K562 (cell line): ENCODE measurements at regions not wholly inside any gene's neighbourhood (a gene's known extent, or its start where the extent isn't known, plus 50 kb on each side); places are given as distances from the start of the nearest gene placed in this dataset.

ENCODE experiments used
- ATAC-seq: fragments of 200-7000 bp; cut with Tn5 transposase; 3 replicates; pipeline ENCODE4 v1.9.1; 2020; ENCODE audit warnings: moderate library complexity
- BruUV-seq: library from RNA; stranded (reverse); fragments of 400-500 nt; replicated peaks from 2 replicates; lab custom pipeline; 2021; lab: Mats Ljungman, UMichigan
- CTCF ChIA-PET: fragments of 300-600 bp; formaldehyde crosslinking; extraction: SDS; loops from one replicate; lab custom pipeline; 2021; ENCODE audit warnings: low intra/inter-chr PET ratio; lab: Yijun Ruan, JAX
- POLR2A ChIA-PET: fragments of 300-600, 350-650 bp; sonication (Branson Sonifier 250); formaldehyde crosslinking; extraction: SDS; loops from one replicate; lab custom pipeline; 2021; ENCODE audit warnings: antibody characterized with exemption, inconsistent platforms; lab: Yijun Ruan, JAX
- DNase-seq, 4 experiments: peaks; one replicate each; pipeline versions ENCODE4 v3.0.0 to v3.0.0-alpha.2; 2011 to 2018; ENCODE audit warnings: low spot score in 3 of 4, mixed read lengths in 3 of 4; ENCODE audit errors: extremely low read depth in 1 of 4
- FAIRE-seq: peaks from 2 replicates; lab custom pipeline; 2011; peaks lifted over from hg19 to GRCh38; lab: Jason Lieb, UNC
- H2AFZ ChIP-seq: 2 replicates; pipeline ENCODE4 v1.6.0; 2011; ENCODE audit warnings: low read depth, low read length, control low read depth, inconsistent platforms
- H3K27ac ChIP-seq: fragments of 200-600 bp; 3 replicates; pipeline ENCODE4 v1.8.0; 2011; ENCODE audit warnings: low read depth, mild to moderate bottlenecking, control low read depth, inconsistent platforms, low read length, moderate library complexity, mixed read lengths; ENCODE audit errors: extremely low read depth
- H3K27me3 ChIP-seq, 2 experiments: fragments of 300-600 bp in 1 of 2; 2 replicates in 1 of 2; 3 replicates in 1 of 2; pipeline versions ENCODE4 v1.6.0 to v1.8.0; 2011; ENCODE audit warnings: inconsistent platforms in 2 of 2, low read length in 2 of 2, mild to moderate bottlenecking in 1 of 2, mixed read lengths in 1 of 2, moderate library complexity in 1 of 2; ENCODE audit not compliant: control insufficient read depth in 2 of 2, insufficient read depth in 2 of 2
- H3K36me3 ChIP-seq: fragments of 300-600 bp; 3 replicates; pipeline ENCODE4 v1.8.0; 2011; ENCODE audit warnings: mild to moderate bottlenecking, low read length, inconsistent platforms; ENCODE audit not compliant: control insufficient read depth, insufficient read depth
- H3K4me1 ChIP-seq, 2 experiments: fragments of 200-600 bp in 1 of 2; replicated peaks in 1 of 2; 2 replicates in 1 of 2; 3 replicates in 1 of 2; pipeline versions ENCODE4 v1.5.1 to v1.8.0; 2011; ENCODE audit warnings: inconsistent platforms in 2 of 2, low read length in 2 of 2, mild to moderate bottlenecking in 1 of 2, mixed read lengths in 1 of 2, moderate library complexity in 1 of 2; ENCODE audit not compliant: control insufficient read depth in 2 of 2, insufficient read depth in 2 of 2
- H3K4me2 ChIP-seq: 2 replicates; pipeline ENCODE4 v1.6.1; 2011; ENCODE audit warnings: low read length, control low read depth, inconsistent platforms, mixed read lengths; ENCODE audit not compliant: insufficient read depth
- H3K4me3 ChIP-seq: fragments of 200-600 bp; sonication (generic), shearing (Covaris generic); 2 replicates; pipeline ENCODE4 v1.5.1; 2016; ENCODE audit warnings: control low read depth, inconsistent platforms
- H3K79me2 ChIP-seq: fragments of 200-600 bp; 3 replicates; pipeline ENCODE4 v1.8.0; 2011; ENCODE audit warnings: low read length, inconsistent platforms; ENCODE audit not compliant: control insufficient read depth, insufficient read depth
- H3K9ac ChIP-seq, 2 experiments: 2 replicates each; pipeline versions ENCODE4 v1.6.0 to v1.6.1; 2011; ENCODE audit warnings: low read depth in 2 of 2, low read length in 2 of 2, control low read depth in 1 of 2, inconsistent platforms in 1 of 2, mild to moderate bottlenecking in 1 of 2, mixed read lengths in 1 of 2; ENCODE audit not compliant: insufficient read depth in 1 of 2
- H3K9me1 ChIP-seq: one replicate; pipeline ENCODE4 v1.6.0; 2011; ENCODE audit warnings: inconsistent platforms, mild to moderate bottlenecking, low read length, moderate library complexity; ENCODE audit not compliant: control insufficient read depth, insufficient read depth
- H3K9me3 ChIP-seq: replicated peaks from 2 replicates; pipeline ENCODE4 v1.5.1; 2011; ENCODE audit warnings: low read depth, low read length, inconsistent platforms; ENCODE audit not compliant: control insufficient read depth, insufficient read depth
- H4K20me1 ChIP-seq: replicated peaks from 2 replicates; pipeline ENCODE4 v1.6.1; 2011; ENCODE audit warnings: low read length, inconsistent platforms, mixed read lengths; ENCODE audit not compliant: control insufficient read depth, insufficient read depth
- GABPB1 ChIP-seq: sonication (generic); formaldehyde crosslinking; IDR thresholded peaks from 2 replicates; pipeline ENCODE4 v1.8.0; 2022; ENCODE audit warnings: mild to moderate bottlenecking, missing genetic modification reagents
- HDAC1 ChIP-seq, 2 experiments: fragments of 450-650 bp; IDR thresholded peaks; 2 replicates each; pipeline ENCODE4 v1.6.1; 2016 to 2017; ENCODE audit warnings: inconsistent platforms in 1 of 2, mild to moderate bottlenecking in 1 of 2, moderate library complexity in 1 of 2
- HNRNPL ChIP-seq: fragments of 200-400 bp; formaldehyde crosslinking; IDR thresholded peaks from 2 replicates; pipeline ENCODE4 v1.6.1; 2017; ENCODE audit warnings: low read depth, mild to moderate bottlenecking, low read length
- JUNB ChIP-seq: fragments of 450-650 bp; formaldehyde crosslinking; conservative IDR thresholded peaks from 2 replicates; pipeline ENCODE4 v1.4.0; 2020; ENCODE audit warnings: mild to moderate bottlenecking
- NCOR1 ChIP-seq: fragments of 450-650 bp; IDR thresholded peaks from 2 replicates; pipeline ENCODE4 v1.6.1; 2016; ENCODE audit warnings: mild to moderate bottlenecking, moderate library complexity
- ZNF184 ChIP-seq: sonication (generic); formaldehyde crosslinking; IDR thresholded peaks from 2 replicates; pipeline ENCODE4 v1.5.0; 2020; ENCODE audit warnings: missing genetic modification reagents
- ZNF561 ChIP-seq: fragments of 450-650 bp; formaldehyde crosslinking; conservative IDR thresholded peaks from 2 replicates; pipeline ENCODE4 v1.4.0; 2020; ENCODE audit warnings: mild to moderate bottlenecking, moderate library complexity
- WGBS: fragments of 100-300 bp; shearing (Covaris generic); methylation state at CpG from one replicate; pipeline ENCODE4 v1.1.6; 2016; ENCODE audit warnings: low coverage, mixed read lengths; ENCODE audit not compliant: insufficient coverage; ENCODE audit errors: missing lambda C conversion rate; 5-methylcytosine and 5-hydroxymethylcytosine counted together
- in situ Hi-C: fragments of 300-500 bp; cut with MboI; formaldehyde crosslinking; loops from 4 replicates; pipeline ENCODE4 v1.15.0; 2018; ENCODE audit warnings: inconsistent platforms, mixed read lengths
- intact Hi-C: fragments of 100-400 bp; cut with micrococcal nuclease; formaldehyde crosslinking; loops from 2 replicates; pipeline ENCODE4 v1.14.2; 2022
- TF ChIP-seq, protein P1 (sequence below), 2 experiments: fragments of 450-650 bp; IDR thresholded peaks; 2 replicates each; pipeline ENCODE4 v1.6.1; 2016; ENCODE audit warnings: mild to moderate bottlenecking in 2 of 2, borderline replicate concordance in 1 of 2, low read depth in 1 of 2, moderate library complexity in 1 of 2
- TF ChIP-seq, protein P2 (sequence below): fragments of 450-650 bp; IDR thresholded peaks from one replicate; pipeline ENCODE4 v1.6.1; 2018; ENCODE audit warnings: mild to moderate bottlenecking, moderate library complexity; ENCODE audit not compliant: partially characterized antibody
- TF ChIP-seq, protein P3 (sequence below): sonication (generic); formaldehyde crosslinking; IDR thresholded peaks from 2 replicates; pipeline ENCODE4 v1.9.0; 2022; ENCODE audit warnings: mild to moderate bottlenecking, missing genetic modification reagents
- TF ChIP-seq, protein P4 (sequence below): fragments of 250-450 bp; sonication (Bioruptor Pico); IDR thresholded peaks from 2 replicates; pipeline ENCODE4 v1.5.0; 2020; ENCODE audit warnings: mild to moderate bottlenecking

DNA sequence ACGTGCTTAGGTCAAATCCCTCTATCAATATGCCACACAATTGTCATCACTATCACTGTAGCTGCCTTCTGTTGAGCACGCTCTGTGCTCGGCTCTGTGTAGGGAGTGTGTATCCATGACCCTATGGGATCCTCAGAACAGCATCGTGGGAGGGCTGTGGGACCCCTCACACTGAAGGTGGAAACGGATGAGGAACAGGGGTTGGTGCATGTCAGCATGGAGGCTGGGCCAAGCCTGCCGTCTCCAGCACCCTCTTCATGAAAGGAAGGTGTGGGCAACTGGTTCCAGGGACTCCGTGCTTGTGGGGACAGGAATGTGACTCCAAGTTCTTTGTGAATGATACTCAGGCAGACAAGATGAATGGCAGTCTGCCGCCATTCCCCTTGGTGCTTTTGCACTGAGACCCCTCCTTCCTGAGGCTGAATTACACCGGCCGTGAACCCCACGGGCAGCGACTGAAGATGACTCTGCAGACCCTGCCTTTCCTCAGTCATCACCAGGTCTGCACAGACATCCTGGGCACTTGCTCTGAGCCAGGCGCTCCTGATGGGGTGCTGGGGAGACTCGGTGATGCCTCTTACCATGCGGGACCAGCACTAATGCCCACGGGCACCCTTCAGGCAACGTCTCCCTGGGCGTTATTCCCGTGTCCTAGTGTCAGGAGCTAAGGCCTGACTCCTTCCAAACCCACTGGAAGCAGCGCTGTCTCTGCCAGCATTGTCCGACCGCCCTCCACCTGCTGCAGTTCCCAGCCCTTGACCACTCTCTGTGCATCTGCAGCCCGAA is 495.2 kb downstream of the TCERG1L start:
- H3K4me1 ChIP-seq, result no peaks in the 10 kb centered on the region
- H3K27me3 ChIP-seq, result no peaks in the 10 kb centered on the region
- no peak overlapping the region for H3K27ac ChIP-seq
- WGBS, result 2% methylated on average over 16 of the region's 23 CpGs
- H3K4me3 ChIP-seq, result no peak overlapping the region
- H3K36me3 ChIP-seq, result no peaks in the 10 kb centered on the region
- ChIA-PET POLR2A (no interaction called here), CTCF (no interaction called here)
- no peak for FAIRE-seq
- no peak overlapping the region for H3K4me2 ChIP-seq
- H3K9ac ChIP-seq, result no peak overlapping the region
- intact Hi-C loops (no loop called here), in situ Hi-C loops (no loop called here)
- no peaks in the 10 kb centered on the region for H3K79me2 ChIP-seq
- no peaks in the 10 kb centered on the region for H4K20me1 ChIP-seq
- DNase-seq, result no peak
- no TSS peak for BruUV-seq
- H3K9me1 ChIP-seq, result no peaks in the 10 kb centered on the region
- no peak for ATAC-seq
- H3K9me3 ChIP-seq, result no peaks in the 10 kb centered on the region
- H2AFZ ChIP-seq, result no peak overlapping the region
- TF ChIP-seq HNRNPL, result no peak
- TF ChIP-seq HDAC1 (IDR thresholded peaks at IDR 0.05), result no peak
- TF ChIP-seq, protein P1, sequence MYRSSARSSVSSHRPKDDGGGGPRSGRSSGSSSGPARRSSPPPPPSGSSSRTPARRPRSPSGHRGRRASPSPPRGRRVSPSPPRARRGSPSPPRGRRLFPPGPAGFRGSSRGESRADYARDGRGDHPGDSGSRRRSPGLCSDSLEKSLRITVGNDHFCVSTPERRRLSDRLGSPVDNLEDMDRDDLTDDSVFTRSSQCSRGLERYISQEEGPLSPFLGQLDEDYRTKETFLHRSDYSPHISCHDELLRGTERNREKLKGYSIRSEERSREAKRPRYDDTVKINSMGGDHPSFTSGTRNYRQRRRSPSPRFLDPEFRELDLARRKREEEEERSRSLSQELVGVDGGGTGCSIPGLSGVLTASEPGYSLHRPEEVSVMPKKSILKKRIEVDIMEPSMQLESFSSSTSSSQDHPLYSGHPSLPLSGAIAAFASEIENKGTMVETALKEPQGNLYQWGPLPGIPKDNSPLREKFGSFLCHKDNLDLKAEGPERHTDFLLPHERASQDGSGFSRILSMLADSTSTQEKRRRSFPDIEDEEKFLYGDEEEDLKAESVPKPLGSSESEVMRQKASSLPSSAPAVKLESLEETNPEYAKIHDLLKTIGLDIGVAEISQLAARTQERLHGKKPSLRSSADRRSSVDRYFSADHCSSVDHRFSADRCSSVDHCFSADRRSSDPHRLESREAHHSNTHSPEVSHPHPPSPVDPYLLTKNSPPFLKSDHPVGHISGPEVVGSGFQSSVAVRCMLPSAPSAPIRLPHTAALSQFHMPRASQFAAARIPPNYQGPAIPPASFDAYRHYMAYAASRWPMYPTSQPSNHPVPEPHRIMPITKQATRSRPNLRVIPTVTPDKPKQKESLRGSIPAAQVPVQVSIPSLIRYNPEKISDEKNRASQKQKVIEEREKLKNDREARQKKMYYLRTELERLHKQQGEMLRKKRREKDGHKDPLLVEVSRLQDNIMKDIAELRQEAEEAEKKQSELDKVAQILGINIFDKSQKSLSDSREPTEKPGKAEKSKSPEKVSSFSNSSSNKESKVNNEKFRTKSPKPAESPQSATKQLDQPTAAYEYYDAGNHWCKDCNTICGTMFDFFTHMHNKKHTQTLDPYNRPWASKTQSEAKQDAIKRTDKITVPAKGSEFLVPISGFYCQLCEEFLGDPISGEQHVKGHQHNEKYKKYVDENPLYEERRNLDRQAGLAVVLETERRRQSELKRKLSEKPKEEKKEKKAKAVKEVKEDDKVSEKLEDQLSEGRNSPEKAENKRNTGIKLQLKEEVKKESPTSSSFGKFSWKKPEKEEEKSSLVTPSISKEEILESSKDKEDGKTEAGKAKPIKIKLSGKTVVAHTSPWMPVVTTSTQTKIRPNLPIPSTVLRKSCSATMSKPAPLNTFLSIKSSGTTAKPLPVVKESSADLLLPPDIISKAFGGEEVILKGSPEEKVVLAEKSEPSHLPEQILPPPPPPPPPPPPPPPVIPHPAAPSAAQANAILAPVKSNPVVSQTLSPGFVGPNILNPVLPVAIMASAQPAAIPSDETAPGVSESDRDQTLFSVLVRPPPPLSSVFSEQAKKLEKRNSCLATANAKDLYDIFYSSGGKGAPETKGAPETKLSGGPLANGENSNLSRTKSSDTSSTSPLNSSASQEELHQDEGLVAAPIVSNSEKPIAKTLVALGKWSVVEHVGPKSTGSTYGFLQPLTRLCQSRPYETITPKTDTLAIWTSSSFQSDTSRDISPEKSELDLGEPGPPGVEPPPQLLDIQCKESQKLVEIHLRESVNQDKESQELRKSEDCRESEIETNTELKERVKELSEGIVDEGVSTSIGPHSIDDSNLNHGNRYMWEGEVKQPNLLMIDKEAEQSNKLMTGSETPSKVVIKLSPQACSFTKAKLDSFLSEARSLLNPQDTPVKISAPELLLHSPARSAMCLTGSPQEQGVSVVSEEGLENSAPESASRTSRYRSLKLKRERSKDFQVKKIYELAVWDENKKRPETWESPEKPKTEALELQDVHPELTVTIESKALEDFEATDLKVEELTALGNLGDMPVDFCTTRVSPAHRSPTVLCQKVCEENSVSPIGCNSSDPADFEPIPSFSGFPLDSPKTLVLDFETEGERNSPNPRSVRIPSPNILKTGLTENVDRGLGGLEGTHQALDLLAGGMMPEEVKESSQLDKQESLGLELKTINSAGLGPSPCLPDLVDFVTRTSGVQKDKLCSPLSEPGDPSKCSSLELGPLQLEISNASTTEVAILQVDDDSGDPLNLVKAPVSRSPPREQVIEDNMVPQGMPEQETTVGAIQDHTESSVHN (IDR thresholded peaks at IDR 0.05; ENCODE audit: borderline replicate concordance in 1 of 2, low read depth in 1 of 2), result no peak
- no peak for TF ChIP-seq ZNF184
- TF ChIP-seq JUNB (CRISPR knock-in tag), result no peak
- no peak for TF ChIP-seq NCOR1
- TF ChIP-seq, protein P2, sequence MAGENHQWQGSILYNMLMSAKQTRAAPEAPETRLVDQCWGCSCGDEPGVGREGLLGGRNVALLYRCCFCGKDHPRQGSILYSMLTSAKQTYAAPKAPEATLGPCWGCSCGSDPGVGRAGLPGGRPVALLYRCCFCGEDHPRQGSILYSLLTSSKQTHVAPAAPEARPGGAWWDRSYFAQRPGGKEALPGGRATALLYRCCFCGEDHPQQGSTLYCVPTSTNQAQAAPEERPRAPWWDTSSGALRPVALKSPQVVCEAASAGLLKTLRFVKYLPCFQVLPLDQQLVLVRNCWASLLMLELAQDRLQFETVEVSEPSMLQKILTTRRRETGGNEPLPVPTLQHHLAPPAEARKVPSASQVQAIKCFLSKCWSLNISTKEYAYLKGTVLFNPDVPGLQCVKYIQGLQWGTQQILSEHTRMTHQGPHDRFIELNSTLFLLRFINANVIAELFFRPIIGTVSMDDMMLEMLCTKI, result no peak
- TF ChIP-seq, protein P3, sequence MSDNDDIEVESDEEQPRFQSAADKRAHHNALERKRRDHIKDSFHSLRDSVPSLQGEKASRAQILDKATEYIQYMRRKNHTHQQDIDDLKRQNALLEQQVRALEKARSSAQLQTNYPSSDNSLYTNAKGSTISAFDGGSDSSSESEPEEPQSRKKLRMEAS (CRISPR knock-in tag), result no peak
- TF ChIP-seq, protein P4, sequence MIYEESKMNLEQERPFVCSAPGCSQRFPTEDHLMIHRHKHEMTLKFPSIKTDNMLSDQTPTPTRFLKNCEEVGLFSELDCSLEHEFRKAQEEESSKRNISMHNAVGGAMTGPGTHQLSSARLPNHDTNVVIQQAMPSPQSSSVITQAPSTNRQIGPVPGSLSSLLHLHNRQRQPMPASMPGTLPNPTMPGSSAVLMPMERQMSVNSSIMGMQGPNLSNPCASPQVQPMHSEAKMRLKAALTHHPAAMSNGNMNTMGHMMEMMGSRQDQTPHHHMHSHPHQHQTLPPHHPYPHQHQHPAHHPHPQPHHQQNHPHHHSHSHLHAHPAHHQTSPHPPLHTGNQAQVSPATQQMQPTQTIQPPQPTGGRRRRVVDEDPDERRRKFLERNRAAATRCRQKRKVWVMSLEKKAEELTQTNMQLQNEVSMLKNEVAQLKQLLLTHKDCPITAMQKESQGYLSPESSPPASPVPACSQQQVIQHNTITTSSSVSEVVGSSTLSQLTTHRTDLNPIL (CRISPR knock-in tag), result no peak
- no peak for TF ChIP-seq GABPB1 (CRISPR knock-in tag)
- no peak for TF ChIP-seq ZNF561
